ENCODE measurements at regions not wholly inside any gene's neighbourhood (a gene's known extent, or its start where the extent isn't known, plus 50 kb on each side); places are given as distances from the start of the nearest gene placed in this dataset.

DNA sequence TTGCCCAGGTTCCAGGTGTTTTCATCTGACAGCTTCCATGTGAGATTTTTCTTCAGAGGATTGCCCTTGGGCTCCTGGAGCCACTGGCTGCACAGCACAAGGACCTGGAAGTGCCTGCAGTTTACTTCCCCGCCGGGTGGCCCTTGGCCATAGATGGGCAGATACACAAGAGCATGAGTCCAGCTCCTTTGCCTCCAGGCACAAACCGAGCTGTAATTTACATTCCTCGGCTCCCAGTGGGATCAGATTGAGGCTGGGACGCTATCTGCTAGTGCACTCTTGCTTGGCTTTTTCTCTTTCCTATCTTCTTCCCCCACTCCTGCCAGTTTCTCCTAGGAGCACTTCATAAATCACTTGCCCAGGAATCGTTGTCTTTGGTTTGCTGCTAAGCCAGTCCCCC is 85.4 kb upstream of the RALY start:
- no peak overlapping the region for H3K4me3 ChIP-seq
- 35 to 54% (median 38%) methylated on average over 6 of the region's 6 CpGs for WGBS, 3 donors
- H3K27me3 ChIP-seq (ENCODE audit: insufficient read depth in 3 of 3, low read length in 2 of 3): no peaks in the 10 kb centered on the region
- TF ChIP-seq, protein P1, sequence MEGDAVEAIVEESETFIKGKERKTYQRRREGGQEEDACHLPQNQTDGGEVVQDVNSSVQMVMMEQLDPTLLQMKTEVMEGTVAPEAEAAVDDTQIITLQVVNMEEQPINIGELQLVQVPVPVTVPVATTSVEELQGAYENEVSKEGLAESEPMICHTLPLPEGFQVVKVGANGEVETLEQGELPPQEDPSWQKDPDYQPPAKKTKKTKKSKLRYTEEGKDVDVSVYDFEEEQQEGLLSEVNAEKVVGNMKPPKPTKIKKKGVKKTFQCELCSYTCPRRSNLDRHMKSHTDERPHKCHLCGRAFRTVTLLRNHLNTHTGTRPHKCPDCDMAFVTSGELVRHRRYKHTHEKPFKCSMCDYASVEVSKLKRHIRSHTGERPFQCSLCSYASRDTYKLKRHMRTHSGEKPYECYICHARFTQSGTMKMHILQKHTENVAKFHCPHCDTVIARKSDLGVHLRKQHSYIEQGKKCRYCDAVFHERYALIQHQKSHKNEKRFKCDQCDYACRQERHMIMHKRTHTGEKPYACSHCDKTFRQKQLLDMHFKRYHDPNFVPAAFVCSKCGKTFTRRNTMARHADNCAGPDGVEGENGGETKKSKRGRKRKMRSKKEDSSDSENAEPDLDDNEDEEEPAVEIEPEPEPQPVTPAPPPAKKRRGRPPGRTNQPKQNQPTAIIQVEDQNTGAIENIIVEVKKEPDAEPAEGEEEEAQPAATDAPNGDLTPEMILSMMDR (IDR thresholded peaks at IDR 0.05): no peak
- H3K9me3 ChIP-seq: no peaks in the 10 kb centered on the region
- no peak overlapping the region for H3K27ac ChIP-seq
- no peaks in the 10 kb centered on the region for H3K36me3 ChIP-seq (ENCODE audit: insufficient read depth in 1 of 2, low read depth in 1 of 2)
- DNase-seq (no peak), ATAC-seq (no peak)
- intact Hi-C loops (cut with DNase I): no loop called here
- peaks cover 4% of the 10 kb centered on the region for H3K4me1 ChIP-seq

- 96 to 98% (median 97%) methylated on average over 6 of the region's 6 CpGs for WGBS, 3 donors
Observed at GRCh38 chr20:33908868-33909267, 84.8 kb upstream of the RALY start.

DNA sequence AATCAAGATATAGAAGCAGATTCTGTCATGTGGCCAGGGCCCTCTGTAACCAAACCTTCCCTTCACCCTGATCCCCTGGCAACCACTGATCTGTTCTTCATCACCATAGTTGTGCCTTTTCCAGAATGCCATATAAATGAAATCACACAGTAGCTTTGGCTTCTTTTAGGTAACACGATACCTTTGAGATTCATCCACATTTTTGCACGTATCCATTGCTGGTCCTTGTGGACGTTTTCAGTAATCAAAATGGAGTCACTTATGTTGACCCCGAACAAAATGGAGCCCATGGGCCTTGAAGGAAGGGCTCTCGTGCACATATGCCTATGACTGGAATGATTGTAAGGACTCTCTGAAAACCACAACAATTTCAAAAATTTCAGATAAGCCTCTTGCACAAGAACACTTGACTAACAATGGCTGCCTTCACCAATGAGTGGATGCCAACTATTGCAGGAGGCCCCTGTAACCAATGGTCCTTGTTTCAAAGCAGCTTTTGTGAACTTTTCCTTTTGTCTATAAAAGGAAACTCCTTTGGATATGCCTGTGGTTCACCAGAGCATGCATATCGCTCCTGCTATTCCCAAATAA is 84.3 kb upstream of the RALY start:
- H3K27me3 ChIP-seq (ENCODE audit: insufficient read depth in 3 of 3, low read length in 2 of 3): no peaks in the 10 kb centered on the region
- DNase-seq (no peak), ATAC-seq (peak in 2 of 4 donors; percentile 42 to 57)
- intact Hi-C loops (cut with DNase I): no loop called here
- no peaks in the 10 kb centered on the region for H3K36me3 ChIP-seq (ENCODE audit: insufficient read depth in 1 of 2, low read depth in 1 of 2)
- H3K9me3 ChIP-seq: no peaks in the 10 kb centered on the region
- H3K4me3 ChIP-seq: no peak overlapping the region
- 34 to 51% (median 44%) methylated on average over 6 of the region's 6 CpGs for WGBS, 3 donors
- H3K27ac ChIP-seq: no peak overlapping the region
- H3K4me1 ChIP-seq: peaks cover 4% of the 10 kb centered on the region
- TF ChIP-seq, protein P1 (IDR thresholded peaks at IDR 0.05): no peak

More at GRCh38 chr20:33908868-33909267, 84.8 kb upstream of the RALY start:
- ATAC-seq (no peak), DNase-seq (no peak)
- H3K27me3 ChIP-seq (ENCODE audit: insufficient read depth in 3 of 3, low read length in 2 of 3): no peaks in the 10 kb centered on the region
- H3K36me3 ChIP-seq (ENCODE audit: insufficient read depth in 1 of 2, low read depth in 1 of 2): no peaks in the 10 kb centered on the region
- no peak overlapping the region for H3K27ac ChIP-seq
- H3K4me1 ChIP-seq: peaks cover 4% of the 10 kb centered on the region
- H3K4me3 ChIP-seq: no peak overlapping the region
- intact Hi-C loops (cut with DNase I): no loop called here
- TF ChIP-seq, protein P1 (IDR thresholded peaks at IDR 0.05): no peak
- H3K9me3 ChIP-seq: no peaks in the 10 kb centered on the region

GRCh38 chr20:33910056-33910455 is 83.7 kb upstream of the RALY start:
- no peaks in the 10 kb centered on the region for H3K27me3 ChIP-seq (ENCODE audit: insufficient read depth in 3 of 3, low read length in 2 of 3)
- H3K36me3 ChIP-seq (ENCODE audit: insufficient read depth in 1 of 2, low read depth in 1 of 2): no peaks in the 10 kb centered on the region
- DNase-seq (no peak), ATAC-seq (no peak)
- H3K9me3 ChIP-seq: no peaks in the 10 kb centered on the region
- no peak overlapping the region for H3K27ac ChIP-seq
- 42 to 57% (median 44%) methylated on average over 2 of the region's 2 CpGs for WGBS, 3 donors
- no peak overlapping the region for H3K4me3 ChIP-seq
- H3K4me1 ChIP-seq: peaks cover 4% of the 10 kb centered on the region
- TF ChIP-seq, protein P1 (IDR thresholded peaks at IDR 0.05): no peak
- intact Hi-C loops (cut with DNase I): no loop called here

All from psoas muscle (tissue), 7 donors.